ENCODE measurements at regions not wholly inside any gene's neighbourhood (a gene's known extent, or its start where the extent isn't known, plus 50 kb on each side); places are given as distances from the start of the nearest gene placed in this dataset.

- TF ChIP-seq POLR2A (IDR thresholded peaks at IDR 0.05): no peak
- TF ChIP-seq, protein P1, sequence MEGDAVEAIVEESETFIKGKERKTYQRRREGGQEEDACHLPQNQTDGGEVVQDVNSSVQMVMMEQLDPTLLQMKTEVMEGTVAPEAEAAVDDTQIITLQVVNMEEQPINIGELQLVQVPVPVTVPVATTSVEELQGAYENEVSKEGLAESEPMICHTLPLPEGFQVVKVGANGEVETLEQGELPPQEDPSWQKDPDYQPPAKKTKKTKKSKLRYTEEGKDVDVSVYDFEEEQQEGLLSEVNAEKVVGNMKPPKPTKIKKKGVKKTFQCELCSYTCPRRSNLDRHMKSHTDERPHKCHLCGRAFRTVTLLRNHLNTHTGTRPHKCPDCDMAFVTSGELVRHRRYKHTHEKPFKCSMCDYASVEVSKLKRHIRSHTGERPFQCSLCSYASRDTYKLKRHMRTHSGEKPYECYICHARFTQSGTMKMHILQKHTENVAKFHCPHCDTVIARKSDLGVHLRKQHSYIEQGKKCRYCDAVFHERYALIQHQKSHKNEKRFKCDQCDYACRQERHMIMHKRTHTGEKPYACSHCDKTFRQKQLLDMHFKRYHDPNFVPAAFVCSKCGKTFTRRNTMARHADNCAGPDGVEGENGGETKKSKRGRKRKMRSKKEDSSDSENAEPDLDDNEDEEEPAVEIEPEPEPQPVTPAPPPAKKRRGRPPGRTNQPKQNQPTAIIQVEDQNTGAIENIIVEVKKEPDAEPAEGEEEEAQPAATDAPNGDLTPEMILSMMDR (IDR thresholded peaks at IDR 0.05): no peak
These were observed 101.4 kb upstream of the DLX6 start for GRCh38 chr7:96903906-96904305.
